ENCODE measurements at regions not wholly inside any gene's neighbourhood (a gene's known extent, or its start where the extent isn't known, plus 50 kb on each side); places are given as distances from the start of the nearest gene placed in this dataset.

DNA sequence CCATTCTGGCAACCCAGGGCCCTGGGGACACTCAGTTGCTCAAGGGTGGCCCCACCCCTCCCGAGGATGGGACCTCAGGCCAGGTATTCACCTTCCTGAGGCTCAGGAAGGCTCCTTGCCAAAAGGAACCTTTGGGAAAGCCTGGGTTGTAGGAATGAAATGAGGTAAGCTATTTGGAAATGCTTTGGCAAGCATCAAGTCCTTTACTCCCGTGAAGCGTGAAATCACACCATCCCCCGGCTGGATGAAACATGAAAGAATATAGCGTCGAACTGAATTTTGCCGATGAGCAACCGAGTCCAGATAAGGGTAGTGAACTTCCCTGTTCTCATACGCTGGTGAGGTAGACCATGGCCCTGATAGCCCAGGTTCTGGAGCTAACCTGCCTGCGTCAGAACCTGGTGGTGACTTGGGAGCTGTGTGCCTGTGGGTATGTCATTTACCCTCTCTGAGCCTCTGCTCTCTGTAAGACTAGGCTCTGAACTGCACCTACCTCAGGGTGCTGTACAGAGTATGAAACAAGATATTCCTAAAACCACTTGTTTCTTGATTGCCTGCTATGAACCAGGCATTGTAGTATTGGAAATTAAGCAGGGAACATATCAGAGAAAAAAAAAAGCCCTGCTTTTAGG is 105.3 kb upstream of the BOD1 start:
- TF ChIP-seq FOXM1 (IDR thresholded peaks at IDR 0.05; ENCODE audit: low read depth) (no peak), FOXM1 (CRISPR knock-in tag; IDR thresholded peaks at IDR 0.05; ENCODE audit: low read depth) (no peak), RUNX1 (IDR thresholded peaks at IDR 0.05; ENCODE audit: low read depth) (no peak)

All from K562 (cell line).